HCT116 (cell line): ENCODE measurements at regions not wholly inside any gene's neighbourhood (a gene's known extent, or its start where the extent isn't known, plus 50 kb on each side); places are given as distances from the start of the nearest gene placed in this dataset.

Source experiments
- ATAC-seq: fragments of 200-7000 bp; cut with Tn5 transposase; 2 replicates; pipeline ENCODE4 v1.9.1; 2020; ENCODE audit warnings: mild to moderate bottlenecking, moderate library complexity
- BruUV-seq: library from RNA; stranded (reverse); fragments of 400-500 nt; replicated peaks from 2 replicates; lab custom pipeline; 2021; lab: Mats Ljungman, UMichigan
- CTCF ChIA-PET: fragments of 300-600 bp; sonication (Branson Sonifier 250); formaldehyde crosslinking; loops from one replicate; lab custom pipeline; 2021; ENCODE audit warnings: antibody characterized with exemption; lab: Charles Lee
- POLR2A ChIA-PET: fragments of 300-600, 350-600 bp; sonication (Branson Sonifier 250); formaldehyde crosslinking; loops from one replicate; lab custom pipeline; 2021; ENCODE audit warnings: antibody characterized with exemption; lab: Charles Lee
- RAD21 ChIA-PET, 2 experiments: fragments of 300-600 bp; sonication (Branson Sonifier 250); formaldehyde crosslinking; loops; one replicate each; lab custom pipeline; 2023; ENCODE audit warnings: low total read pairs in 2 of 2; ENCODE audit not compliant: uncharacterized antibody in 2 of 2, unreplicated experiment in 2 of 2, low non-redundant PET in 1 of 2; lab: Charles Lee
- DNase-seq: peaks from one replicate; pipeline ENCODE4 v3.0.0-alpha.2; 2010; ENCODE audit warnings: low read depth, low spot score
- H2AFZ ChIP-seq: fragments of 200-600 bp; shearing (Covaris generic), sonication (generic); 2 replicates; pipeline ENCODE4 v1.6.1; 2017; ENCODE audit warnings: low read depth, mixed run types, mixed read lengths, antibody characterized with exemption, low read length; ENCODE audit not compliant: poor library complexity, severe bottlenecking
- H3K27ac ChIP-seq: 2 replicates; pipeline ENCODE4 v1.5.1; 2012; ENCODE audit warnings: low read depth, low read length
- H3K27me3 ChIP-seq: fragments of 200-600 bp; sonication (generic); 2 replicates; pipeline ENCODE4 v1.6.1; 2016; ENCODE audit warnings: mixed run types, low read length, mixed read lengths; ENCODE audit not compliant: insufficient read depth
- H3K36me3 ChIP-seq, 2 experiments: fragments of 200-500 bp in 1 of 2; fragments of 200-600 bp in 1 of 2; sonication (Bioruptor generic) in 1 of 2; sonication (generic) in 1 of 2; 2 replicates each; pipeline versions ENCODE4 v1.5.1 to v1.6.1; 2014 to 2016; ENCODE audit warnings: low read length in 2 of 2, inconsistent platforms in 1 of 2, mixed read lengths in 1 of 2, mixed run types in 1 of 2; ENCODE audit not compliant: insufficient read depth in 2 of 2, control insufficient read depth in 1 of 2
- H3K4me1 ChIP-seq, 2 experiments: fragments of 200-600 bp in 1 of 2; sonication (generic) in 1 of 2; 2 replicates each; pipeline versions ENCODE4 v1.5.1 to v1.6.1; 2012 to 2017; ENCODE audit warnings: low read length in 2 of 2, inconsistent platforms in 1 of 2, mild to moderate bottlenecking in 1 of 2, mixed read lengths in 1 of 2, mixed run types in 1 of 2, moderate library complexity in 1 of 2; ENCODE audit not compliant: insufficient read depth in 2 of 2, control insufficient read depth in 1 of 2
- H3K4me2 ChIP-seq: fragments of 200-600 bp; sonication (generic); 2 replicates; pipeline ENCODE4 v1.6.1; 2017; ENCODE audit warnings: mixed run types, low read length, mixed read lengths
- H3K4me3 ChIP-seq, 2 experiments: fragments of 200-600 bp in 1 of 2; sonication (generic) in 1 of 2; replicated peaks in 1 of 2; 2 replicates each; pipeline ENCODE4 v1.5.1; 2011 to 2016; ENCODE audit warnings: low read length in 2 of 2, control low read depth in 1 of 2, low read depth in 1 of 2, mild to moderate bottlenecking in 1 of 2, mixed read lengths in 1 of 2, mixed run types in 1 of 2
- H3K79me2 ChIP-seq: fragments of 200-600 bp; sonication (generic); 2 replicates; pipeline ENCODE4 v1.6.1; 2017; ENCODE audit warnings: mild to moderate bottlenecking, mixed run types, low read length, moderate library complexity, mixed read lengths; ENCODE audit not compliant: insufficient read depth
- H3K9ac ChIP-seq: fragments of 200-600 bp; sonication (generic); 2 replicates; pipeline ENCODE4 v1.6.1; 2016; ENCODE audit warnings: low read length, mixed read lengths
- H3K9me2 ChIP-seq: fragments of 200-600 bp; sonication (generic), shearing (Covaris generic); 2 replicates; pipeline ENCODE4 v1.6.1; 2017; ENCODE audit warnings: mixed run types, mild to moderate bottlenecking, moderate library complexity; ENCODE audit not compliant: insufficient read depth
- H3K9me3 ChIP-seq, 2 experiments: fragments of 200-500 bp in 1 of 2; fragments of 200-600 bp in 1 of 2; sonication (Bioruptor generic) in 1 of 2; sonication (generic) in 1 of 2; 2 replicates each; pipeline ENCODE4 v1.6.1; 2014 to 2017; ENCODE audit warnings: low read length in 2 of 2, mixed read lengths in 2 of 2, inconsistent platforms in 1 of 2, low read depth in 1 of 2, mild to moderate bottlenecking in 1 of 2, mixed run types in 1 of 2, moderate library complexity in 1 of 2; ENCODE audit not compliant: control insufficient read depth in 1 of 2, insufficient read depth in 1 of 2
- H4K20me1 ChIP-seq: fragments of 200-600 bp; sonication (generic), shearing (Covaris generic); 2 replicates; pipeline ENCODE4 v1.6.1; 2017; ENCODE audit warnings: mixed run types, mild to moderate bottlenecking, moderate library complexity; ENCODE audit not compliant: insufficient read depth
- CEBPB ChIP-seq: IDR thresholded peaks from 2 replicates; pipeline ENCODE4 v1.6.1; 2012; ENCODE audit warnings: low read depth
- ELF1 ChIP-seq: IDR thresholded peaks from 2 replicates; pipeline ENCODE4 v1.6.1; 2012; ENCODE audit warnings: low read depth, borderline replicate concordance
- JUND ChIP-seq: IDR thresholded peaks from 2 replicates; pipeline ENCODE4 v1.6.1; 2012
- RAD21 ChIP-seq: IDR thresholded peaks from 2 replicates; pipeline ENCODE4 v1.6.1; 2012; ENCODE audit warnings: low read depth, mild to moderate bottlenecking
- SIN3A ChIP-seq: IDR thresholded peaks from 2 replicates; pipeline ENCODE4 v1.6.1; 2012; ENCODE audit warnings: low read depth
- SRF ChIP-seq: IDR thresholded peaks from 2 replicates; pipeline ENCODE4 v1.6.1; 2012; ENCODE audit warnings: low read depth
- TCF7L2 ChIP-seq: IDR thresholded peaks from 2 replicates; pipeline ENCODE4 v1.7.0; 2011; ENCODE audit warnings: borderline replicate concordance, inconsistent platforms; ENCODE audit not compliant: insufficient read depth, insufficient read length; ENCODE audit errors: extremely low read depth
- ZFX ChIP-seq: fragments of 450-650 bp; IDR thresholded peaks from 2 replicates; pipeline ENCODE4 v1.6.1; 2017
- ZNF274 ChIP-seq: fragments of 200-500 bp; sonication (Bioruptor generic); IDR thresholded peaks from 2 replicates; pipeline ENCODE4 v1.6.1; 2014; ENCODE audit warnings: mild to moderate bottlenecking, low read depth, low read length, inconsistent platforms
- intact Hi-C: fragments of 100-400 bp; cut with micrococcal nuclease; formaldehyde crosslinking; loops from 2 replicates; pipeline ENCODE4 v1.10.0; 2022
- TF ChIP-seq, protein P1 (sequence below): IDR thresholded peaks from 2 replicates; pipeline ENCODE4 v1.6.1; 2012
- TF ChIP-seq, protein P2 (sequence below): IDR thresholded peaks from 2 replicates; pipeline ENCODE4 v1.6.1; 2012
- TF ChIP-seq, protein P3 (sequence below): IDR thresholded peaks from 2 replicates; pipeline ENCODE4 v1.6.1; 2011; ENCODE audit warnings: mild to moderate bottlenecking, low read length, moderate library complexity; ENCODE audit not compliant: insufficient replicate concordance; ENCODE audit errors: extremely low read depth

DNA sequence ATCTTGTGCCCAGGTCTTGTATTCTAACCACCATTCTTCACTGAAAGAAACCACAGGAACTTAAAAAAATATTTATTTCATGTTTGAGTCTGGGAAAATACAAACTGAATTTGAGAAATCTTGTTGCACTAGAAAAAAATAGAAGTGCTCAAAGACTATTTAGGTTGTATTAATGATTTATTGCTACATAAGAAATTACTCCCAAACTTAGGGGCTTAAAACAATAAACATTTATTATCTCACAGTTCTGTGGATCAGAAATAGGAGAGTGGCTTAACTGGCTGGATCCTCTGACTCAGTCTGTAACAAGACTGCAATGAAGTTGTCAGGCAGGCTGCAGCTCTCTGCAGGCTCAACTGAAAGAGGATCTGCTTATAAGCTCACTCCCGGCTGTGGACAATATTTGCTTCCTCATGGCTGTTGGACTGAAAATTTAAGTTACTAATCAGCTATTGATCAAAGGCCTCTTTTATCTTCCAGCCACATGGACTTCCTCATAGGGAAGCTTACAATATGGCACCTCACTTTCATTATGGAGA, 295.4 kb upstream of the FAM241A start:
- ChIA-PET RAD21 (no interaction called here), POLR2A (no interaction called here), CTCF (interaction anchor here (1.3 kb wide), 1 partner anchor 182 kb away, joined by 3 read pairs; no protein-coding TSS in a partner anchor)
- BruUV-seq: no TSS peak
- Histone ChIP-seq H3K79me2 (no peaks in the 10 kb centered on the region), H3K36me3 (no peaks in the 10 kb centered on the region), H3K4me2 (no peak overlapping the region), H2AFZ (peak overlapping the region; percentile 40), H3K27me3 (no peaks in the 10 kb centered on the region), H3K4me3 (no peak overlapping the region), H3K9me3 (no peaks in the 10 kb centered on the region), H3K4me1 (no peaks in the 10 kb centered on the region), H3K9ac (no peak overlapping the region), H4K20me1 (no peaks in the 10 kb centered on the region), H3K9me2 (no peaks in the 10 kb centered on the region), H3K27ac (no peak overlapping the region)
- DNase-seq (no peak), ATAC-seq (no peak)
- intact Hi-C loops: loop anchor here (5.0 to 10.0 kb wide), 2 partner anchors 87 to 1215 kb away; no protein-coding TSS in a partner anchor
- TF ChIP-seq, protein P1, sequence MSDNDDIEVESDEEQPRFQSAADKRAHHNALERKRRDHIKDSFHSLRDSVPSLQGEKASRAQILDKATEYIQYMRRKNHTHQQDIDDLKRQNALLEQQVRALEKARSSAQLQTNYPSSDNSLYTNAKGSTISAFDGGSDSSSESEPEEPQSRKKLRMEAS: no peak
- TF ChIP-seq, protein P2, sequence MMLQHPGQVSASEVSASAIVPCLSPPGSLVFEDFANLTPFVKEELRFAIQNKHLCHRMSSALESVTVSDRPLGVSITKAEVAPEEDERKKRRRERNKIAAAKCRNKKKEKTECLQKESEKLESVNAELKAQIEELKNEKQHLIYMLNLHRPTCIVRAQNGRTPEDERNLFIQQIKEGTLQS: no peak
- TF ChIP-seq ZNF274 (no peak), SRF (no peak), TCF7L2 (no peak), CEBPB (no peak), ZFX (no peak), JUND (no peak), RAD21 (no peak), ELF1 (no peak), SIN3A (no peak)
- TF ChIP-seq, protein P3, sequence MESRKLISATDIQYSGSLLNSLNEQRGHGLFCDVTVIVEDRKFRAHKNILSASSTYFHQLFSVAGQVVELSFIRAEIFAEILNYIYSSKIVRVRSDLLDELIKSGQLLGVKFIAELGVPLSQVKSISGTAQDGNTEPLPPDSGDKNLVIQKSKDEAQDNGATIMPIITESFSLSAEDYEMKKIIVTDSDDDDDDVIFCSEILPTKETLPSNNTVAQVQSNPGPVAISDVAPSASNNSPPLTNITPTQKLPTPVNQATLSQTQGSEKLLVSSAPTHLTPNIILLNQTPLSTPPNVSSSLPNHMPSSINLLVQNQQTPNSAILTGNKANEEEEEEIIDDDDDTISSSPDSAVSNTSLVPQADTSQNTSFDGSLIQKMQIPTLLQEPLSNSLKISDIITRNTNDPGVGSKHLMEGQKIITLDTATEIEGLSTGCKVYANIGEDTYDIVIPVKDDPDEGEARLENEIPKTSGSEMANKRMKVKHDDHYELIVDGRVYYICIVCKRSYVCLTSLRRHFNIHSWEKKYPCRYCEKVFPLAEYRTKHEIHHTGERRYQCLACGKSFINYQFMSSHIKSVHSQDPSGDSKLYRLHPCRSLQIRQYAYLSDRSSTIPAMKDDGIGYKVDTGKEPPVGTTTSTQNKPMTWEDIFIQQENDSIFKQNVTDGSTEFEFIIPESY: no peak
